Right lobe of liver (tissue), 6 donors: ENCODE measurements at regions not wholly inside any gene's neighbourhood (a gene's known extent, or its start where the extent isn't known, plus 50 kb on each side); places are given as distances from the start of the nearest gene placed in this dataset.

Source experiments
- ATAC-seq, 4 donors: fragments of 200-7000 bp; cut with Tn5 transposase; one replicate each; pipeline ENCODE4 v1.9.1; 2020; ENCODE audit warnings: mild to moderate bottlenecking in 4 of 4, moderate library complexity in 4 of 4
- DNase-seq, 3 donors: peaks; one replicate each; pipeline ENCODE4 v3.0.0-alpha.2; 2020
- H3K27ac ChIP-seq, 3 donors: fragments of 200-600 bp; one replicate each; pipeline ENCODE4 v1.8.0; 2022
- H3K27me3 ChIP-seq, 2 donors: fragments of 200-600 bp; one replicate each; pipeline ENCODE4 v1.8.0; 2022
- H3K36me3 ChIP-seq, 4 donors: fragments of 200-600 bp; sonication (generic) in 1 of 4; one replicate each; pipeline versions ENCODE4 v1.5.1 to v1.8.0; 2017 to 2022; ENCODE audit warnings: control low read depth in 1 of 4
- H3K4me1 ChIP-seq, 4 donors: fragments of 200-600 bp; sonication (generic) in 1 of 4; one replicate each; pipeline versions ENCODE4 v1.5.1 to v1.8.0; 2017 to 2022; ENCODE audit warnings: control low read depth in 1 of 4
- H3K4me3 ChIP-seq, 3 donors: fragments of 200-600 bp; one replicate each; pipeline ENCODE4 v1.8.0; 2022
- H3K9me3 ChIP-seq, 4 donors: fragments of 200-600 bp; sonication (generic) in 1 of 4; one replicate each; pipeline versions ENCODE4 v1.5.1 to v1.8.0; 2017 to 2022; ENCODE audit warnings: control low read depth in 1 of 4
- CTCF ChIP-seq, 4 donors: fragments of 200-600 bp in 3 of 4; fragments of 450-650 bp in 1 of 4; IDR thresholded peaks; one replicate each; pipeline versions ENCODE4 v1.5.1 to v1.8.0; 2016 to 2022; ENCODE audit warnings: antibody characterized with exemption in 4 of 4, mild to moderate bottlenecking in 2 of 4
- POLR2A ChIP-seq: fragments of 450-650 bp; IDR thresholded peaks from one replicate; pipeline ENCODE4 v1.6.1; 2017; ENCODE audit warnings: antibody characterized with exemption, mild to moderate bottlenecking
- WGBS: methylation state at CpG from one replicate; pipeline ENCODE4 v1.1.6; 2018; ENCODE audit warnings: low coverage, low lambda C conversion rate; ENCODE audit not compliant: insufficient coverage; ENCODE audit errors: missing lambda C conversion rate; 5-methylcytosine and 5-hydroxymethylcytosine counted together
- intact Hi-C, 2 donors: fragments of 100-400 bp; cut with DNase I; formaldehyde crosslinking; loops; one replicate each; pipeline versions ENCODE4 v1.11.2 to v1.14.1; 2022
- donor health status: DM: no; HTN: yes; CAD: no.
- donor health status: DM: no; HTN: no; CAD: no.
- donor health status: DM: no; HTN: no; CAD: no.
- donor health status: DM: no; HTN: yes; CAD: no.
- donor health status: DM: no; HTN: yes; CAD: no.

- no peak for TF ChIP-seq POLR2A
- no peak for TF ChIP-seq CTCF (IDR thresholded peaks at IDR 0.05)
- Histone ChIP-seq H3K36me3 (no peaks in the 10 kb centered on the region), H3K4me3 (no peak overlapping the region), H3K4me1 (no peaks in the 10 kb centered on the region), H3K9me3 (no peaks in the 10 kb centered on the region), H3K27me3 (no peaks in the 10 kb centered on the region), H3K27ac (no peak overlapping the region)
- ATAC-seq (no peak), DNase-seq (no peak)
- WGBS, result 64% methylated on average over 8 of the region's 15 CpGs
- intact Hi-C loops, result no loop called here
These were observed 134.8 kb upstream of the VRK1 start for GRCh38 chr14:96662116-96662970.

GRCh38 chr14:96663076-96663475 is 134.1 kb upstream of the VRK1 start:
- Histone ChIP-seq H3K36me3 (no peaks in the 10 kb centered on the region), H3K9me3 (no peaks in the 10 kb centered on the region), H3K27me3 (no peaks in the 10 kb centered on the region), H3K27ac (no peak overlapping the region), H3K4me1 (no peaks in the 10 kb centered on the region), H3K4me3 (no peak overlapping the region)
- DNase-seq (no peak), ATAC-seq (peak in 1 of 4 donors; percentile 25)
- intact Hi-C loops, result no loop called here
- WGBS, result 88% methylated on average over 10 of the region's 19 CpGs
- TF ChIP-seq CTCF (IDR thresholded peaks at IDR 0.05), result no peak
- TF ChIP-seq POLR2A, result no peak

- no peaks in the 10 kb centered on the region for H3K36me3 ChIP-seq
- DNase-seq (no peak), ATAC-seq (no peak)
- no peaks in the 10 kb centered on the region for H3K4me1 ChIP-seq
- WGBS, result 73% methylated on average over 10 of the region's 10 CpGs
- no peak overlapping the region for H3K27ac ChIP-seq
- intact Hi-C loops, result no loop called here
- H3K27me3 ChIP-seq, result no peaks in the 10 kb centered on the region
- no peak for TF ChIP-seq POLR2A
- TF ChIP-seq CTCF (IDR thresholded peaks at IDR 0.05), result no peak
- H3K9me3 ChIP-seq, result no peaks in the 10 kb centered on the region
- no peak overlapping the region for H3K4me3 ChIP-seq
These were observed 133.6 kb upstream of the VRK1 start for GRCh38 chr14:96663491-96664067.

GRCh38 chr14:96666088-96666487 is 131.1 kb upstream of the VRK1 start:
- Histone ChIP-seq H3K4me1 (no peaks in the 10 kb centered on the region), H3K4me3 (no peak overlapping the region), H3K9me3 (no peaks in the 10 kb centered on the region), H3K27me3 (no peaks in the 10 kb centered on the region), H3K36me3 (no peaks in the 10 kb centered on the region), H3K27ac (no peak overlapping the region)
- TF ChIP-seq CTCF (IDR thresholded peaks at IDR 0.05) (no peak), POLR2A (no peak)
- no peak for DNase-seq
- WGBS, result 49% methylated on average over 6 of the region's 6 CpGs
- ATAC-seq, result no peak
- intact Hi-C loops, result no loop called here
